Fibroblast of lung (primary cell): ENCODE measurements at regions not wholly inside any gene's neighbourhood (a gene's known extent, or its start where the extent isn't known, plus 50 kb on each side); places are given as distances from the start of the nearest gene placed in this dataset.
A peak's percentile ranks its signal among the peaks of the same experiment; 100 is the strongest.

ENCODE experiments used
- DNase-seq, 2 donors: peaks; one replicate each; pipeline versions ENCODE4 v3.0.0 to v3.0.0-alpha.2; 2010; ENCODE audit warnings: low read depth in 2 of 2
- H2AFZ ChIP-seq: 2 replicates; pipeline ENCODE4 v1.5.1; 2012; ENCODE audit warnings: low read length, control low read depth, inconsistent platforms
- H3K27ac ChIP-seq: 2 replicates; pipeline ENCODE4 v1.5.1; 2011; ENCODE audit warnings: low read length, control low read depth; ENCODE audit not compliant: insufficient read depth
- H3K27me3 ChIP-seq: 2 replicates; pipeline ENCODE4 v1.5.1; 2011; ENCODE audit warnings: mild to moderate bottlenecking, low read length; ENCODE audit not compliant: control insufficient read depth, insufficient read depth
- H3K36me3 ChIP-seq: 2 replicates; pipeline ENCODE4 v1.5.1; 2011; ENCODE audit warnings: low read length; ENCODE audit not compliant: control insufficient read depth, insufficient read depth
- H3K4me1 ChIP-seq: 2 replicates; pipeline ENCODE4 v1.5.1; 2011; ENCODE audit warnings: low read length; ENCODE audit not compliant: control insufficient read depth, insufficient read depth; ENCODE audit errors: extremely low read depth
- H3K4me2 ChIP-seq: 2 replicates; pipeline ENCODE4 v1.5.1; 2011; ENCODE audit warnings: low read length, control low read depth; ENCODE audit not compliant: insufficient read depth; ENCODE audit errors: extremely low read depth
- H3K4me3 ChIP-seq, 4 experiments: fragments of 200-600 bp in 1 of 4; sonication (generic) in 1 of 4; replicated peaks in 1 of 4; 2 replicates each; pipeline ENCODE4 v1.5.1; 2011 to 2016; ENCODE audit warnings: low read length in 4 of 4, low read depth in 3 of 4, mild to moderate bottlenecking in 3 of 4, control low read depth in 2 of 4, inconsistent platforms in 1 of 4, mixed read lengths in 1 of 4; ENCODE audit not compliant: insufficient read depth in 1 of 4; ENCODE audit errors: control extremely low read depth in 1 of 4
- H3K79me2 ChIP-seq: 2 replicates; pipeline ENCODE4 v1.5.1; 2012; ENCODE audit warnings: mild to moderate bottlenecking, low read length, inconsistent platforms; ENCODE audit not compliant: control insufficient read depth, insufficient read depth
- H3K9ac ChIP-seq: 2 replicates; pipeline ENCODE4 v1.5.1; 2011; ENCODE audit warnings: mild to moderate bottlenecking, low read length, control low read depth; ENCODE audit not compliant: insufficient read depth
- H3K9me3 ChIP-seq: 2 replicates; pipeline ENCODE4 v1.5.1; 2012; ENCODE audit warnings: low read depth, low read length; ENCODE audit not compliant: control insufficient read depth, insufficient read depth
- H4K20me1 ChIP-seq: 2 replicates; pipeline ENCODE4 v1.5.1; 2011; ENCODE audit warnings: low read length; ENCODE audit not compliant: control insufficient read depth, insufficient read depth; ENCODE audit errors: extremely low read depth
- EZH2 ChIP-seq: IDR thresholded peaks from 2 replicates; pipeline ENCODE4 v1.5.1; 2012; ENCODE audit warnings: low read length, control low read depth, mild to moderate bottlenecking; ENCODE audit errors: missing control alignments
- TF ChIP-seq, protein P1 (sequence below), 2 donors: IDR thresholded peaks in 1 of 2; conservative IDR thresholded peaks in 1 of 2; 1 replicate in 1 of 2; 2 replicates in 1 of 2; pipeline ENCODE4 v1.5.1; 2011 to 2012; ENCODE audit warnings: low read length in 2 of 2, control low read depth in 1 of 2, inconsistent platforms in 1 of 2, low read depth in 1 of 2, mild to moderate bottlenecking in 1 of 2

- H3K4me1 ChIP-seq = no peaks in the 10 kb centered on the region
- no peak overlapping the region for H3K4me3 ChIP-seq
- no peaks in the 10 kb centered on the region for H3K79me2 ChIP-seq
- no peak overlapping the region for H2AFZ ChIP-seq
- no peak overlapping the region for H3K27ac ChIP-seq
- no peaks in the 10 kb centered on the region for H3K36me3 ChIP-seq
- no peak overlapping the region for H3K9ac ChIP-seq
- TF ChIP-seq EZH2 = no peak
- TF ChIP-seq, protein P1, sequence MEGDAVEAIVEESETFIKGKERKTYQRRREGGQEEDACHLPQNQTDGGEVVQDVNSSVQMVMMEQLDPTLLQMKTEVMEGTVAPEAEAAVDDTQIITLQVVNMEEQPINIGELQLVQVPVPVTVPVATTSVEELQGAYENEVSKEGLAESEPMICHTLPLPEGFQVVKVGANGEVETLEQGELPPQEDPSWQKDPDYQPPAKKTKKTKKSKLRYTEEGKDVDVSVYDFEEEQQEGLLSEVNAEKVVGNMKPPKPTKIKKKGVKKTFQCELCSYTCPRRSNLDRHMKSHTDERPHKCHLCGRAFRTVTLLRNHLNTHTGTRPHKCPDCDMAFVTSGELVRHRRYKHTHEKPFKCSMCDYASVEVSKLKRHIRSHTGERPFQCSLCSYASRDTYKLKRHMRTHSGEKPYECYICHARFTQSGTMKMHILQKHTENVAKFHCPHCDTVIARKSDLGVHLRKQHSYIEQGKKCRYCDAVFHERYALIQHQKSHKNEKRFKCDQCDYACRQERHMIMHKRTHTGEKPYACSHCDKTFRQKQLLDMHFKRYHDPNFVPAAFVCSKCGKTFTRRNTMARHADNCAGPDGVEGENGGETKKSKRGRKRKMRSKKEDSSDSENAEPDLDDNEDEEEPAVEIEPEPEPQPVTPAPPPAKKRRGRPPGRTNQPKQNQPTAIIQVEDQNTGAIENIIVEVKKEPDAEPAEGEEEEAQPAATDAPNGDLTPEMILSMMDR (conservative IDR thresholded peaks at IDR 0.05 in 1 of 2, IDR thresholded peaks at IDR 0.05 in 1 of 2; ENCODE audit: low read depth in 1 of 2, low read length in 2 of 2) = no peak
- no peaks in the 10 kb centered on the region for H3K27me3 ChIP-seq
- H3K9me3 ChIP-seq = no peaks in the 10 kb centered on the region
- no peak overlapping the region for H3K4me2 ChIP-seq
- H4K20me1 ChIP-seq = no peaks in the 10 kb centered on the region
- DNase-seq = peak in 1 of 2 donors; percentile 55
These were observed 111.4 kb upstream of the ALCAM start for GRCh38 chr3:105255350-105255749.

GRCh38 chr3:105259496-105259895 is 107.2 kb upstream of the ALCAM start:
- no peak for DNase-seq
- Histone ChIP-seq H3K4me1 (no peaks in the 10 kb centered on the region), H3K4me3 (no peak overlapping the region), H2AFZ (no peak overlapping the region), H3K9me3 (no peaks in the 10 kb centered on the region), H3K79me2 (no peaks in the 10 kb centered on the region), H3K27ac (no peak overlapping the region), H4K20me1 (no peaks in the 10 kb centered on the region), H3K4me2 (no peak overlapping the region), H3K36me3 (no peaks in the 10 kb centered on the region), H3K9ac (no peak overlapping the region), H3K27me3 (no peaks in the 10 kb centered on the region)
- TF ChIP-seq, protein P1 (conservative IDR thresholded peaks at IDR 0.05 in 1 of 2, IDR thresholded peaks at IDR 0.05 in 1 of 2; ENCODE audit: low read depth in 1 of 2, low read length in 2 of 2) = no peak
- TF ChIP-seq EZH2 = no peak

DNA sequence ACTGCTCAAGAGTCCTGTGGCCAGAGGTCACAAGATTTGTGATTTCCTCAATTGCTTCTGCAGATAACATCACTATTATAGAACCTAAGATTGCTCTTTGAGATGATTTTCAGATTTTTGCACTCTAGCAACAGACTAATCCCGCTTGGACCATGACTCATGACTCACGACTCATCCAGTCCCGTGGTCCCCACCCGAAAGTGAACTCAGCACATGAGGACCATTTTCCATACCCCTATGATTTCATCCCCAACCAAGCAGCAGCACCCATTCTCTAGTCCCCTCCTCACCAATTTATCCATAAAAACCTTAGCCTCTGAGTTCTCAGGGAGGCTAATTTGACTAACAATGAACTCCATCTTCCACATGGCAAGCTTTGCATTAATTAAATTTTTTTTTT is 106.3 kb upstream of the ALCAM start:
- DNase-seq = peak in 1 of 2 donors; percentile 28
- Histone ChIP-seq H3K27me3 (no peaks in the 10 kb centered on the region), H3K9me3 (no peaks in the 10 kb centered on the region)

More for the DNA sequence above, 106.3 kb upstream of the ALCAM start:
- Histone ChIP-seq H3K4me3 (no peak overlapping the region), H3K9ac (no peak overlapping the region), H4K20me1 (no peaks in the 10 kb centered on the region), H2AFZ (no peak overlapping the region), H3K36me3 (no peaks in the 10 kb centered on the region), H3K4me2 (no peak overlapping the region), H3K27ac (no peak overlapping the region), H3K4me1 (no peaks in the 10 kb centered on the region), H3K79me2 (no peaks in the 10 kb centered on the region)
- no peak for TF ChIP-seq EZH2
- TF ChIP-seq, protein P1 (conservative IDR thresholded peaks at IDR 0.05 in 1 of 2, IDR thresholded peaks at IDR 0.05 in 1 of 2; ENCODE audit: low read depth in 1 of 2, low read length in 2 of 2) = no peak
